ENCODE measurements at regions not wholly inside any gene's neighbourhood (a gene's known extent, or its start where the extent isn't known, plus 50 kb on each side); places are given as distances from the start of the nearest gene placed in this dataset.

DNA sequence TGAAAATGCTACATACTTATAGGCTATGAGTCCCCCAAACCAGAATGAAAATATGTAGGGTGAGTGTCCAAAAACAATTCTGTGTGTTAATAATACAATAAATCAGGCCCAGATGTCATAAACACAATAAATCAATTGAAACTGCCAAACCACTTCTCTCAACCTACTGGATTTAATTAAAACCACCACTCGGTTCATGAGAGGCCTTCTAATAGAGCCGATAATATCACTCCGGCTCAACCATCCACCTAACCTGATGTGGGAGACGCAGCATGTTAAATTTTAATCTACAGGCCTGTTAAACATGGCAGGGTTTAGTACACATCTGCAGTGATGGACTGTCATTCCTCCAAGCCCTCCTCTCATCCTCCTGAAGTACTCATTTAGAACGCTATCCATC is 734.5 kb upstream of the ZNF608 start:
- H3K27ac Mint-ChIP-seq (ENCODE audit: unreplicated experiment), result peak overlapping the region; percentile 92
- no peaks in the 10 kb centered on the region for H3K9me3 Mint-ChIP-seq
- H3K27me3 Mint-ChIP-seq (ENCODE audit: low read depth), result no peaks in the 10 kb centered on the region
- no peaks in the 10 kb centered on the region for H3K36me3 Mint-ChIP-seq (ENCODE audit: low read depth)
- H3K4me3 Mint-ChIP-seq, result no peak overlapping the region
- no peak for DNase-seq (ENCODE audit: low read depth, low spot score)
- TF ChIP-seq, protein P1, sequence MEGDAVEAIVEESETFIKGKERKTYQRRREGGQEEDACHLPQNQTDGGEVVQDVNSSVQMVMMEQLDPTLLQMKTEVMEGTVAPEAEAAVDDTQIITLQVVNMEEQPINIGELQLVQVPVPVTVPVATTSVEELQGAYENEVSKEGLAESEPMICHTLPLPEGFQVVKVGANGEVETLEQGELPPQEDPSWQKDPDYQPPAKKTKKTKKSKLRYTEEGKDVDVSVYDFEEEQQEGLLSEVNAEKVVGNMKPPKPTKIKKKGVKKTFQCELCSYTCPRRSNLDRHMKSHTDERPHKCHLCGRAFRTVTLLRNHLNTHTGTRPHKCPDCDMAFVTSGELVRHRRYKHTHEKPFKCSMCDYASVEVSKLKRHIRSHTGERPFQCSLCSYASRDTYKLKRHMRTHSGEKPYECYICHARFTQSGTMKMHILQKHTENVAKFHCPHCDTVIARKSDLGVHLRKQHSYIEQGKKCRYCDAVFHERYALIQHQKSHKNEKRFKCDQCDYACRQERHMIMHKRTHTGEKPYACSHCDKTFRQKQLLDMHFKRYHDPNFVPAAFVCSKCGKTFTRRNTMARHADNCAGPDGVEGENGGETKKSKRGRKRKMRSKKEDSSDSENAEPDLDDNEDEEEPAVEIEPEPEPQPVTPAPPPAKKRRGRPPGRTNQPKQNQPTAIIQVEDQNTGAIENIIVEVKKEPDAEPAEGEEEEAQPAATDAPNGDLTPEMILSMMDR (conservative IDR thresholded peaks at IDR 0.05), result no peak
- H3K4me1 Mint-ChIP-seq, result peaks cover 50% of the 10 kb centered on the region

DNA sequence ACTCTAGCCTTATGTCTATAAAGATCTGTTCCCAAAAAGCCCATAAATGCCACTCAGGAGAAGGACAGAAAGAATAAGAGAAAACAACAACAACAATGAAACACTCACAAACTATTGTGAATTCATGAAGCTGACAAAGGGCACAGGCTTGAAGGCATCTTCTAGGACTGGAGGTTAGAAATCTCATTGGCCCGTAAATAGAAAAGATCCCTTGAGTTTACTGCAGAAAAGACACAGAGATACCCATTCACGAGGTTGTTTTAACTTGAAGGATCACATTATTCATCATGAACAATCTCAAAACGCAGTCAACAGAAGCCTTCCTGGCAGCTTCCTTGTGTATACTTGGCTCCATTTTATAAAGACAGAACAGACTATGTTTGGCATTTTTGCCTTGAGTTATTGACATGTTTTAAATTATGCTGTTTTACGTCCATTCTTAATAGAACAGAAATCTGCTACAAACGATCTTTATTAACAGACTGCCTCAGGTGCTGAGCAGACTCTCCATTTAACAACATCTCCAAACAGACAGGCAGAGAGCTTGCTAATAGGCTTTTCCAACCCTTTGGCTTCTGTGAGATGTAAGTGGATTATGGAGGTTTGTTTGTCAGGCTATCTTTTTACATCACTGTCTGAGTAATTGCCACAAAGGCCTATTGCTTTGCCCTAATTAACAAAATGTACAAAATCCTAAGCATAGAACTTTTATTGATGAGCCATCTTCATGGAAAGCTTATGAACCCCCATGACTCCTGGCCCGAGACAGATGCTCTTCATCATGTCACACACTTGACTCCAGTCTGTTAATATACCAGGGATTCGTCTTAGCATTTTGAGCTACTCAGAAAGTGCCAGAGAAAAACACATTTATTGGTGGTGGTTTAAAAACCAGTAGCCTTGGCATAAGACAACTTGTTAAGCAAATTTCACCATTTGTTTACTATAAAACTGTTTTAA is 735.3 kb upstream of the ZNF608 start:
- no peaks in the 10 kb centered on the region for H3K9me3 Mint-ChIP-seq
- H3K4me1 Mint-ChIP-seq, result peaks cover 59% of the 10 kb centered on the region
- peak overlapping the region; percentile 7 for H3K4me3 Mint-ChIP-seq

DNA sequence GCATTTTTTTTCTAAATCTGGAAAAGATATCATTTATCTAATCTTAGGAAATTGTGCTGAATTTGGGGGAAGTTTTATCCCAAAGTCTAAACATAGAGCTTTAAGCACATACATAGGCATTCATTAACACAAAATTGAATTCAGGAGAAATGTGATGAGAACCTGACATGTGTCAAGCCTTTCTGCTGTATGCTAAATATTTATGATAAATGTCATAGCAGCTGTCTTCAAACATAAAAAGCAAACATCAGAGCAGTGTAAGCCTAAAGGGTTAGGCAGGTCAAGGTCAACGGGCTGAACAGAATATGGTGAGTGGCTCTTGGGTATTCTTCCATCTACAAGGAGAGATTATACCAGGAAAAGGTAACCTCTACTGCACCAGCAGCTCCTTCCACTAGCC is 737.2 kb upstream of the ZNF608 start:
- TF ChIP-seq, protein P1 (conservative IDR thresholded peaks at IDR 0.05), result no peak
- H3K4me3 Mint-ChIP-seq, result no peak overlapping the region
- no peak overlapping the region for H3K27ac Mint-ChIP-seq (ENCODE audit: unreplicated experiment)
- H3K9me3 Mint-ChIP-seq, result no peaks in the 10 kb centered on the region
- H3K36me3 Mint-ChIP-seq (ENCODE audit: low read depth), result peaks cover 5% of the 10 kb centered on the region
- DNase-seq (ENCODE audit: low read depth, low spot score), result no peak
- H3K27me3 Mint-ChIP-seq (ENCODE audit: low read depth), result no peaks in the 10 kb centered on the region
- H3K4me1 Mint-ChIP-seq, result peaks cover 70% of the 10 kb centered on the region

More for the DNA sequence above, 735.3 kb upstream of the ZNF608 start:
- no peaks in the 10 kb centered on the region for H3K36me3 Mint-ChIP-seq (ENCODE audit: low read depth)
- TF ChIP-seq, protein P1 (conservative IDR thresholded peaks at IDR 0.05), result no peak
- H3K27ac Mint-ChIP-seq (ENCODE audit: unreplicated experiment), result peak overlapping the region; percentile 92
- no peak for DNase-seq (ENCODE audit: low read depth, low spot score)
- H3K27me3 Mint-ChIP-seq (ENCODE audit: low read depth), result no peaks in the 10 kb centered on the region

DNA sequence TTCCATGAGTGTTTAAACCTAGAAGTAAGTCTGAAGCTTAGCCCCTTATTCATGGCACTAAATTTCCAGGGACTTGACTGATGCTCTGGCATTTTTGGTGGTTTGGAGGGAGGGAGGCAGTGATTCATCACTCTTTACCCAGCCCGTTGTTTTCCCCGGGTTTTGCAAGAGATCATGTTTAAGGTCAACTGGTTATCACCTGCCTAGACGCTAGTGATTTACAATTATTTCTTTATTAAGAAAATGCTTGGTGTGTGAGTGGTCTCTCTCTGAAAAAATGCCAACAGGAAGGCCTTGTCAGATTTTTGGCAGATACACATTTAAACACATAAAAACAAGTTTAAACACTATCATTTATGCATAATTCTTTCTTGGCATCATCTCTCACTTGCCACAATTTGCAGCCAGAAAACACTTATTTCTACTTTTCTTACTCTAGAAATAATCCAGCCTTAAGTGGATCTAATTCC is 737.9 kb upstream of the ZNF608 start:
- Mint-ChIP-seq H3K4me1 (peaks cover 77% of the 10 kb centered on the region), H3K27me3 (ENCODE audit: low read depth) (no peaks in the 10 kb centered on the region), H3K36me3 (ENCODE audit: low read depth) (peaks cover 5% of the 10 kb centered on the region), H3K9me3 (no peaks in the 10 kb centered on the region), H3K27ac (ENCODE audit: unreplicated experiment) (peak overlapping the region; percentile 97), H3K4me3 (peak overlapping the region; percentile 22)
- no peak for DNase-seq (ENCODE audit: low read depth, low spot score)
- TF ChIP-seq, protein P1 (conservative IDR thresholded peaks at IDR 0.05), result no peak

DNA sequence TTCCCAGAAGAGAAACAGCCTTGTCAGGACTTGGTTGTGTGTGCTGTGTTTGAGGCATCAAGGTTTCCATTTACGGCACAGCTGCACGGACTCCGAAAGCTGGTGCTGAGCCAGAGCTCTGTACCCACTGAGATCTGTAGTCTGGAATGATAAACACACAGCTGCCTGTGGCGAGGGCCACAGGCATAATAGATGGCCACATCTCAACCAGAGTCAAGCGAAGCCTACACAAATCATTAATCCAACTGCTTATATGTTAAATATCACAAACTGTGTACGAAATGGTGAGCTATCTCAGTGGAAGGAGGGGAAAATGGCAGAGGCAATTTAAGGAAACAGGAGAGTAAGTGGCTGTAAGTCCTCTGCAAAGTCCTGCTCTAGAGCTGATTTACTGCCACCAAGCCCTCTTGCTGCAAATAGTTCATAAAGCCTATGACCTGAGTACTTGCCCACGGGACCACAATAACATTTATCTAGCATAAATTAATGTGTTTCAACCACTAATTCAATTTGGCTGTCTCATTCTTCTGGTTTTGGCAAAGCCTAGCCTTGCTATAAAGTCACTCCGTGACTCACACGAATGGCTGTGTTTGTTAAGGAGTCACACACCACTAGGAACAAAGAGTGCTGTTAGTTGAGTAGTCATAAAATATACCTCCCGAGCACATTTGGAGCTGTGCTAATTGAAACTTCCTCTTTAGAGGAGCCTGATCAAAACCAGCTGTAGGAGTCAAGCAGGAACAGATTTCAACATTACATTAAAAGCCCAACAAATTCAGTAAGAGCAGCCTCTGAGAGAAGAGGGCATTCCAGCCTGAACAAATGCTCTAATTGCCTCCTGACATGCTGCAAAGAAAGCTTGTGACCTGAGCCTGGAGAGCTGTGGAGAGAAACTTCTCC is 738.6 kb upstream of the ZNF608 start:
- H3K36me3 Mint-ChIP-seq (ENCODE audit: low read depth), result peaks cover 5% of the 10 kb centered on the region
- H3K4me1 Mint-ChIP-seq, result peaks cover 83% of the 10 kb centered on the region
- TF ChIP-seq, protein P1 (conservative IDR thresholded peaks at IDR 0.05), result no peak
- no peaks in the 10 kb centered on the region for H3K9me3 Mint-ChIP-seq
- peak overlapping the region; percentile 97 for H3K27ac Mint-ChIP-seq (ENCODE audit: unreplicated experiment)
- H3K27me3 Mint-ChIP-seq (ENCODE audit: low read depth), result no peaks in the 10 kb centered on the region
- DNase-seq (ENCODE audit: low read depth, low spot score), result no peak
- H3K4me3 Mint-ChIP-seq, result peak overlapping the region; percentile 22

Measured in neural crest cell (in vitro differentiated cells).